Ascending aorta (tissue), 2 donors: ENCODE measurements at regions not wholly inside any gene's neighbourhood (a gene's known extent, or its start where the extent isn't known, plus 50 kb on each side); places are given as distances from the start of the nearest gene placed in this dataset.

Experiments used
- DNase-seq, 2 donors: peaks; one replicate each; pipeline ENCODE4 v3.0.0-alpha.2; 2019; ENCODE audit warnings: low spot score in 2 of 2
- H3K27ac ChIP-seq, 2 donors: fragments of 200-600 bp; sonication (generic); one replicate each; pipeline ENCODE4 v1.5.1; 2016 to 2017; ENCODE audit warnings: mild to moderate bottlenecking in 1 of 2
- H3K27me3 ChIP-seq: fragments of 200-600 bp; sonication (generic); one replicate; pipeline ENCODE4 v1.5.1; 2017
- H3K36me3 ChIP-seq, 2 donors: fragments of 200-600 bp; sonication (generic); one replicate each; pipeline ENCODE4 v1.5.1; 2016
- H3K4me1 ChIP-seq, 2 donors: fragments of 200-600 bp; sonication (generic); one replicate each; pipeline ENCODE4 v1.5.1; 2016 to 2017; ENCODE audit warnings: mild to moderate bottlenecking in 1 of 2
- H3K4me3 ChIP-seq, 2 donors: fragments of 200-600 bp; sonication (generic); one replicate each; pipeline ENCODE4 v1.5.1; 2016 to 2017; ENCODE audit warnings: mild to moderate bottlenecking in 1 of 2
- H3K9me3 ChIP-seq, 2 donors: fragments of 200-600 bp; sonication (generic); one replicate each; pipeline ENCODE4 v1.5.1; 2016
- CTCF ChIP-seq, 3 experiments: fragments of 200-600 bp in 2 of 3; fragments of 450-650 bp in 1 of 3; sonication (generic) in 2 of 3; IDR thresholded peaks; one replicate each; pipeline ENCODE4 v1.5.1; 2016 to 2019; ENCODE audit warnings: antibody characterized with exemption in 3 of 3, mild to moderate bottlenecking in 1 of 3, moderate library complexity in 1 of 3
- intact Hi-C: fragments of 100-400 bp; cut with DNase I; formaldehyde crosslinking; loops from one replicate; pipeline ENCODE4 v1.15.1; 2023

DNA sequence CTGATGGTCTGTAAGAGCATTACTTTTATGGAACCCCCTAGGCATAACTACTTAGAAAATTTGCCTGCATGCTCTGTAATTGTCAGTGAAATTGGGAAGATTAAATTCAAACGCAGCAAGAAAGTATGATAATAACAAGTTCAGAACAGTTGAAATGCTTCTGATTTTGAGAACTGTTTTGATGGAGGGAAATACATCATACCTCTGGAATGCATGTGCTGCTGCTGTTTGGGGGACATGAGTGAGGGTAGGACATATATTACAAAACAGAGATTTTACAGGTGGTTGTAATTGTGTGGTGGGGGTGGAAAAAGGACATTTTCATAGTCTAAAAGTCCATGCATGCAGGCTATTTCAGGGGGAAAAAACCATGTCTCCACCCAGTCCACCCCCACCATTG, 135.0 kb upstream of the DPH6 start:
- intact Hi-C loops: no loop called here
- no peaks in the 10 kb centered on the region for H3K9me3 ChIP-seq
- no peak for TF ChIP-seq CTCF (IDR thresholded peaks at IDR 0.05)
- H3K27ac ChIP-seq: no peak overlapping the region
- H3K4me1 ChIP-seq: peaks cover 0 to 3% of the 10 kb centered on the region in 2 donors
- no peaks in the 10 kb centered on the region for H3K36me3 ChIP-seq
- DNase-seq: no peak
- H3K4me3 ChIP-seq: no peak overlapping the region
- H3K27me3 ChIP-seq: no peaks in the 10 kb centered on the region

- H3K27ac ChIP-seq: no peak overlapping the region
- H3K4me3 ChIP-seq: no peak overlapping the region
- intact Hi-C loops: no loop called here
- no peaks in the 10 kb centered on the region for H3K9me3 ChIP-seq
- peaks cover 5 to 10% of the 10 kb centered on the region in 2 donors for H3K4me1 ChIP-seq
- no peak for TF ChIP-seq CTCF (IDR thresholded peaks at IDR 0.05)
- DNase-seq: no peak
- no peaks in the 10 kb centered on the region for H3K27me3 ChIP-seq
- no peaks in the 10 kb centered on the region for H3K36me3 ChIP-seq
Observed at GRCh38 chr15:35686347-35686746, 140.4 kb upstream of the DPH6 start.

DNA sequence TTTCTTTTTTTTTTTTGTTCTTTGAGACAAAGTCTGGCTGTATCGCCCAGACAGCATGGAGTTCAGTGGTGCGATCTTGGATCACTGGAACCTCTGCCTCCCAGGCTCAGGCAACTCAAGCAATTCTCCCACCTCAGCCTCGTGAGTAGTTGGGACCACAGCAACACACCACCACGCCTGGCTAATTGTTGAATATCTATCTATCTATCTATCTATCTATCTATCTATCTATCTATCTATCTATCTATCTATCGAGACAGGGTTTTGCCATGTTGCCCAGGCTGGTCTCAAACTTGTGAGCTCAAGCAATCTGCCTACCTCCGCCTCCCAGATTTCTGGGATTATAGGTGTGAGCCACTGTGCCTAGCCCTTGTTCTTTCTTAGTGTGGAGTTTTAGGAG, 143.3 kb upstream of the DPH6 start:
- Histone ChIP-seq H3K4me1 (peaks cover 9 to 34% of the 10 kb centered on the region in 2 donors), H3K27me3 (no peaks in the 10 kb centered on the region), H3K4me3 (no peak overlapping the region), H3K36me3 (no peaks in the 10 kb centered on the region), H3K27ac (peak overlapping the region; percentile 82 to 88), H3K9me3 (no peaks in the 10 kb centered on the region)
- DNase-seq: no peak
- TF ChIP-seq CTCF (IDR thresholded peaks at IDR 0.05): no peak
- intact Hi-C loops: no loop called here

DNA sequence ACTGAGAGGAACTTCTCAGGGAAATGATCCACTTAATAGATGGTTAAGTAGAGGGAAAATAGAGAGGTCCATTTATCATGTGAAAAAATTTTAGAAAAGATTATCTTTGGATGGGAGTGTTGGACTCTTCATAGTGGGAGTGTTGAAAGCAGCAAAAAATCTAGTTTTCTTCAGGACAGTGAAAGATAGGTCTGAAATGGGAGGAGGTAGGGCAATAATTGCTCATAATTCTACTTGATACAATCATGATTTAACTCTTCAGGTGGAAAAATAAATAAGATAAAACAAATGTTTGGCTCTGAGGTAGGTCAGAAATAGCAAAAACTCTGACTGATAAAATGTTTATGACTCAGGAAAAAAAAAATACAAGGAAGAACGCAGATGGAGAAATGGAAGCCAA, 144.1 kb upstream of the DPH6 start:
- intact Hi-C loops: loop anchor here (2.0 to 10.0 kb wide), 9 partner anchors 33 to 1411 kb away; partner anchors contain the start of genes CDIN1, DPH6 and MEIS2
- H3K27ac ChIP-seq: peak overlapping the region; percentile 82 to 88
- DNase-seq: no peak
- no peaks in the 10 kb centered on the region for H3K36me3 ChIP-seq
- peaks cover 9 to 34% of the 10 kb centered on the region in 2 donors for H3K4me1 ChIP-seq
- no peaks in the 10 kb centered on the region for H3K27me3 ChIP-seq
- no peak overlapping the region for H3K4me3 ChIP-seq
- no peaks in the 10 kb centered on the region for H3K9me3 ChIP-seq
- TF ChIP-seq CTCF (IDR thresholded peaks at IDR 0.05): no peak

DNA sequence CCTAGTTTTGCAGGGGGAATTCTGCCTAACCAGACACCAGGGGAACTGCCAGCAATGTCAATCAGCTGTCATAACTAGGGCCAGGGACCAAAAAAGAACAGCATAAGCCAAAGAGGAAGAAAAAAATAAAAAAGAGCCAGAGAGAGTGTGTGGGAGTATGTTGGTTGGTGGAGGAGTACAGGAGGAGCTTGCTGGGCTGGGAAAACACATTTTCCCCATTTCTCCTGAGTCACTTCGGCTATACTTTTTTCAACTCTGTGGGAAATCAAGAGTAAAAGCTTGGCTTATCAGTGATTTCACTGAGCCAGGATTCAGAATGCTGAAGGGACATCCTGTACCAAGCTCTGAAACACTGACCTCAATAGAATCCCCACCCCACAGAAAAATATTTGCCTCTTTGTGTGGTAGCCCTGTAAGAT, 144.7 kb upstream of the DPH6 start:
- Histone ChIP-seq H3K9me3 (no peaks in the 10 kb centered on the region), H3K36me3 (no peaks in the 10 kb centered on the region), H3K27ac (peak overlapping the region; percentile 82 to 88), H3K4me3 (no peak overlapping the region), H3K27me3 (no peaks in the 10 kb centered on the region), H3K4me1 (peaks cover 9 to 34% of the 10 kb centered on the region in 2 donors)
- no peak for TF ChIP-seq CTCF (IDR thresholded peaks at IDR 0.05)
- intact Hi-C loops: loop anchor here (2.0 to 10.0 kb wide), 9 partner anchors 33 to 1410 kb away; partner anchors contain the start of genes CDIN1, DPH6 and MEIS2
- DNase-seq: peak in 1 of 2 donors; percentile 79
